ENCODE measurements at regions not wholly inside any gene's neighbourhood (a gene's known extent, or its start where the extent isn't known, plus 50 kb on each side); places are given as distances from the start of the nearest gene placed in this dataset.
"Not testable (repeated sequence)": the region's sequence is repeated elsewhere in the genome, so short reads cannot be mapped to it uniquely, and the experiment has no call there.

- no peak for DNase-seq (ENCODE audit: low read depth in 3 of 3)
These were observed 170.6 kb downstream of the MINAR1 start for GRCh38 chr15:79602731-79603130.

- no peak for DNase-seq (ENCODE audit: low read depth in 3 of 3)
These were observed 174.8 kb downstream of the MINAR1 start for GRCh38 chr15:79606831-79607355.

- no peak for DNase-seq (ENCODE audit: low read depth in 3 of 3)
These were observed 176.1 kb downstream of the MINAR1 start for GRCh38 chr15:79608066-79608864.

DNA sequence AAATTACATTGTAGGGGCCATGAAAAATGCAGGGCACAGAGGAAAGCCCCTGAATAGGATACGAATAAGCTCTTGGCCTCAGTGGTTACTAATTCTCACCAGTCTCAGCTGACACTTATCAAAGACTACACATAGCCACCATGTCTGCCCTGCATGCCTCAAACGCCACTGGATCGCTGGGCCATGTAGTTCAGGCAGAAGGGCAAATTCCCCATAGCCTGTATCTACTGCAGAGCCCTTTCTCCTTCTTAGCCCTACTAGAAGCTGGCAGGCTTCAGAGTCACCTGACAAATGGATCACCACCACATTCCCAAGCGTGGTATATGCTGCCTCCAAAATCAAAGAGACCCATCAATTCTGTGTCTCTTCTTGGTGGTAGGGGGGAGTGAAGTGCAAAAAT lies 177.4 kb downstream of the MINAR1 start:
- DNase-seq (ENCODE audit: low read depth in 3 of 3), result no peak

DNA sequence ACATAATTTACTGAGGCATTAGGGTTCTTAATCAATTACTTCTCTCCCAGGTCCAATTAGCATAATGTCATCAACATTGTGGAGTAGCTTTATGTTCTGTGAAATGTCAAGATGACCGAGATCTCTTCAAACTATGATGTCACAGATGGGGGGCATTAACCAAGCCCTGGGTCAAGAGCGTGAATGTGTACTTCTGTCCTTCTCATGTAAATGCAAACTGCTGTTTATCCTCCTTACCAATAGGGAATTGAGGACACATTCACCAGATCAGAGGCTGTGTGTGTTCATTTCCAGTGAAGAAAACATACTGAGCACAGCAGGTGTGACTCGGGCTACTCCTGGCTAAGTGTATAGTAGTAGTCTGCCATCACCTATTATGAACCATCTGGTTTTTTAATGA lies 177.9 kb downstream of the MINAR1 start:
- DNase-seq (ENCODE audit: low read depth in 3 of 3), result no peak

DNA sequence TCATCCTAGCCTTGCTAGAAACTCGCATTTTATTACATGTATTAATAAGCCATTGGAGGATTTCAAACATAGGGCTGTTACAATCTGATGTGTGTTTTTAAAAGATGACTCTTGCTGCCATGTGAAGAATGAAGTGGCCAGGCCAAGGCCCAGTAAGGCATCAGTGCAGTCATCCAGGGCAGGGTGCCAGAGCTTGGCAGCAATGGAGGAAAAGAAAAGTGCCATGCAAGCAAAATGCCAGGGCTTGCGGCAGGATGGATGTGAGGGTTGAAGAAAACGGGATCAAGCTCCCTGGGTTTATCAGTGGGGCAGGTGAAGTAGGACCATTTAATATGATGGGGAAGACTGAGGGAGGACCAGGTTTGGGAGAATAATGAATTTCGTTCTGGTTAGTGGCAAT lies 183.6 kb downstream of the MINAR1 start:
- no peak for DNase-seq (ENCODE audit: low read depth in 3 of 3)

DNA sequence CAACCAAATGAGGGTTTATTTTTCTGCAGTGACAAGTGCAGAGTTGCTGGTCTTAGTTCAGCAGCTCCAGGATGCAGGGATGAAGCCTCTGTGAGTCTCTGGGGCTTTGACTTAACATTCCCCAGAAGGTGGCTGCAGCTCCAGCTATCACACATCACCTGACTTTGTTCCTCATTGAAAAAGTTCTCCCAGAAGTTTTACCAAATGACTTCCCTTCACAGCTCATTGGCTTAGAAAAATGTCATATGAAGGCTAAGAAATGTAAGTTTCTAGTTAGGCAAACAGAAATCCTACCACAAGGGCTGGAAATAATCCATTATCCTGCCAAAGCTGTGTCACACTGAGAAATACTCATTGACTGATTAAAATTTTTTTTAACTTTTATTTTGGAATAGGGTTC lies 184.9 kb downstream of the MINAR1 start:
- no peak for DNase-seq (ENCODE audit: low read depth in 3 of 3)

GRCh38 chr15:79620112-79620857 lies 188.1 kb downstream of the MINAR1 start:
- DNase-seq (ENCODE audit: low read depth in 3 of 3), result no peak

DNA sequence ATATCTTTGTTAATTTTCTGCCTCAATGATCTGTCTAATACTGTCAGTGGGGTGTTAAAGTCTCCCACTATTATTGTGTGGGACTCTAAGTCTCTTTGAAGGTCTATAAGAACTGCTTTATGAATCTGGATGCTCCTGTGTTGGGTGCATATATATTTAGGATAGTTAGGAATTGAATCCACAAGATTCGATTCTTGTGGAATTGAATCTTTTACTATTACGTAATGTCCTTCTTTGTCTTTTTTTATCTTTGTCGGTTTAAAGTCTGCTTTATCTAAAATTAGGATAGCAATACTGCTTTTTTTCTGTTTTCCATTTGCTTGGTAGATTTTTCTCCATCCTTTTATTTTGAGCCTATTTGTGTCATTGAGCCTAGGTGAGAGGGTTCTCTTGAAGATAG lies 189.7 kb downstream of the MINAR1 start:
- DNase-seq (ENCODE audit: low read depth in 3 of 3), result not testable (repeated sequence)

DNA sequence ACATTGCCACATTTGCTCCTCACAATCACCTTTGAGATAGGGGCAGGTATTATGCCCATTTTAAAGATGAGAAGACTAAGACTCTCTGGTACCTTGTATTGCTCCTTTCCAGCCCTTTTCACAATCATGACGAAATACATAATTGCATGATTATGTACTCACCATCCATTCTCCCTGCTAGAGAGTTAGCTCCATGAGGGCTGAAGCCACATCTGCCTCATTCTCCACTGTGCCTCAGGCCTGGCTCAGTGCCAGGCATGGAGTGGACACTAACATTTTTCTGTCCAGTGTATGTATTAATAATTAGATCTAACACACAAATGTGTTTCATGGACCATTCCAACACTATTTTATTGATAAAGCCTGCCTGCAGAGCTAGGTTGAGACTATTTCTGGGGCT lies 191.4 kb downstream of the MINAR1 start:
- no peak for DNase-seq (ENCODE audit: low read depth in 3 of 3)

DNA sequence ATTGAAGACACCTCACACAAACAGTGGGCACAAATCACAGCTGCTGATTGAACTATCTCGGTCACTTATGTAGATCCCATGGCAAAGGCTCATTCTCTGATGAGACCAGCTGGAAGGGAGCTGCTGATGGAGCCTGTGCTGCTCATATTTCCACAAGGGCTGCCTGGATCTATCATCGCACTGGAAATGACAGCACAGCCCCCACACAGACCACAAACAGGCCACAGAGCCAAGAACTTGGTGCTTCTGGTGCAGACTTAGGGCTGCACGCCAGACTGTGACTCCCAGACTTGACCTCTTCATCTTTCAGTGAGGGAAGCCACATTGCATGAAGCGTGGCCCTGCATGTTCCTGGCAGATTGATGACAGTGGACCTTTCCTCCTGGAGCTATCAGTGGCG lies 197.6 kb downstream of the MINAR1 start:
- DNase-seq (ENCODE audit: low read depth in 3 of 3), result no peak

DNA sequence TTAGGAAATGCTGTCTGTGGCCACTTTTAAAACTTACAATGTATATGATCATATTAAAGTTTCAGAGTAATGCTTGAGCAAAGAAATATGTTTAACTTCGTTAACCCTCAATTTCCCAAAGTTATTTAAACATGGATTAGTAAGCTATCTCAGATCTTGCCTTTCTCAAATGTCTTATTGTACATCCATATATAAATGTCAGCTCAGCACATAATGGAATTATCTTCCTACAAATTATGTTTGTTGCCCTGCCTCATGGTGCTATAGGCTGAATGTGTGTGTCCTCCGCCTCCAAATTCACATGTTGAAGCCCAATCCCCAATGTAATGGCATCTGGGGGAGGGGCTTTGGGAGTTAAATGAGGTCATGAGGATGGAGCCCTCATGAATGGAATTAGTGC lies 200.3 kb downstream of the MINAR1 start:
- no peak for DNase-seq (ENCODE audit: low read depth in 3 of 3)

DNA sequence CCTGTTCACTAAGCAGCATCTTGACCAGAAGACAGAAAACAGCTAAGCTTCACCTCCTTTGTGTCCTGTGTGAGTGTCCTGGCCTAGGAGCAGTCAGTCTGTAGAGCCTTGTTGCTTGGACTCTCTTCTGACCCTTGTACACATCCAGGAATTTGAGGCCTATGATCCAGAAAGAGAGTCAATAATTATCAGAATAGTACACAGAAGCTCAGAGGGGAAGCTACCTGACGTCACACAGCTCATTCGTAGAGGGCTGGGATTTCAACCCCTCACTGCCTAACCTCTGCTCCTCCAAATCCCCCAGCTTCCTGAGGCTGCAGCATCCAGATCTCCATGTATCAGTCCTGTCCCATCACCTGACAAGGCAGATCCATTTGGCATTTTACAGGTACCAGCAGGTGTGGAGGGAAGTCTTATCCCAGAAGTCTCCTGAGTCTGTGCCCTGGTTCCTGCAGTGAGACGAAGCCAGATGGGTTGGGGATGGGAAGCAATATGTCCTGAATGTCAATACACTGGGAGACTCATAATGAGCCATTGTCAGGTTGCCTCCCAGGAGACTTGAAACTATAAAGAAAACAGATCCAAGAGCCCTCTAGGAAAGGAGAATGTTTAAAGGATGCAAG lies 203.1 kb downstream of the MINAR1 start:
- no peak for DNase-seq (ENCODE audit: low read depth in 3 of 3)

GRCh38 chr15:79635897-79636561 lies 203.9 kb downstream of the MINAR1 start:
- DNase-seq (ENCODE audit: low read depth in 3 of 3), result no peak

GRCh38 chr15:79640206-79640605 lies 208.1 kb downstream of the MINAR1 start:
- DNase-seq (ENCODE audit: low read depth in 3 of 3), result no peak

DNA sequence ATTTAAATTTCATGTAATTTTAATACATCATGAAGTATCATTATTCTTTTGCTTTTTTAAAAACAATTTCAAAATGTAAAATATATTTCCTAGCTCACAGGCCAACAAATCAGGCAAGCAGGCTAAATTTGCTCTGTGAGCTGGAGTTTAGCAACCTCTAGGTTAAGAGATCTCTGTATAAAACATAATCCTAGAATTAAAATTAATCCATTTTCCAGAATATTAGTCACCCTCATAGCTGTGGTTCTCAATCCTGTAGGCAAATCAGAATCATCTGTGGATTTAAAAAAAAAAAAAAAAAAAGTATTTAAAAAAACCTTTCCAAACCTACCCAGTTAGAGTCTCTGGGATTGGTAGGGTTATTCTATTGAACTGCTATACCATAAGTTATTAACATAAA lies 209.7 kb downstream of the MINAR1 start:
- DNase-seq (ENCODE audit: low read depth in 3 of 3), result no peak

DNA sequence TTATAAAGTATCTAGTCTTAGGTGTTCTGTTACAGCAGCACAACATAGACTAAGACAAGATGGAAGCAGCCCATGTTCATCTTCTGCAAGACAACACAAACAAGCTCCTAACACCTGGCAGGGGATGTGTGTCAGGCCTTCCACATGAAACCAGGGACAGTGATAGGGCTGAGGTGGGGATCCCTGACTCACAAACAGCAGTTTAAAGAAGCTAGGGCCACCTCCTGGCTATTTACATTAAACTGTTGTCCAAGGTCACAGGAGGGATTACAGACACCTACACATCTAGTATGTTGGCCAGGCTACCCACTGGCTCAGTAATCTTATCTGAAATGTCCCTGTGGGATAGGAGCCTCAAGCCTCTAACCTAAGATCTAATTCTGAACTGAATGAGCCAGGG lies 211.3 kb downstream of the MINAR1 start:
- no peak for DNase-seq (ENCODE audit: low read depth in 3 of 3)

- DNase-seq (ENCODE audit: low read depth in 3 of 3), result peak in 2 of 3 donors; percentile 4 to 8
These were observed 212.0 kb downstream of the MINAR1 start for GRCh38 chr15:79644091-79644490.

- DNase-seq (ENCODE audit: low read depth in 3 of 3), result not testable (repeated sequence)
These were observed 220.8 kb downstream of the MINAR1 start for GRCh38 chr15:79652972-79653371.

DNA sequence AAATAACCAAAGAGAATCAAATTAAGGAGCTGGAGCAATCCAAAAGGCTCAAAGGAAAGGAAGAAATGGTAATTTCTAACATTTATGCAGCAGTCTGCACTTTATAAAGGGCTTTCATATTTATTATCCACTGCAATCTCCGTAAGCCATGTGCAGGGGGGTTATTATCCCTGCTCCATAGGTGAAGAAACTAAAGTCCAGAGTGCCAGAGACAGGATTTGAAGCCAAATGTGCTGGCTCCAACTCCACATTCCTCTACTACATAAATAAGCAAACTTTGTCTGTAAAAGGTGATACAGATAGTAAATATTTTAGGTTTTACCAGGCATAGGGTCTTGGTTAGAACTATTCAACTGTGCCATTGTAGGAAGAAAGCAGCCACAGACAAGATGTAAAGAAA lies 221.4 kb downstream of the MINAR1 start:
- DNase-seq (ENCODE audit: low read depth in 3 of 3), result no peak

GRCh38 chr15:79656151-79657000 lies 224.2 kb downstream of the MINAR1 start:
- DNase-seq (ENCODE audit: low read depth in 3 of 3), result no peak
